ENCODE measurements at regions not wholly inside any gene's neighbourhood (a gene's known extent, or its start where the extent isn't known, plus 50 kb on each side); places are given as distances from the start of the nearest gene placed in this dataset.
"Not testable (repeated sequence)": the region's sequence is repeated elsewhere in the genome, so short reads cannot be mapped to it uniquely, and the experiment has no call there.

DNA sequence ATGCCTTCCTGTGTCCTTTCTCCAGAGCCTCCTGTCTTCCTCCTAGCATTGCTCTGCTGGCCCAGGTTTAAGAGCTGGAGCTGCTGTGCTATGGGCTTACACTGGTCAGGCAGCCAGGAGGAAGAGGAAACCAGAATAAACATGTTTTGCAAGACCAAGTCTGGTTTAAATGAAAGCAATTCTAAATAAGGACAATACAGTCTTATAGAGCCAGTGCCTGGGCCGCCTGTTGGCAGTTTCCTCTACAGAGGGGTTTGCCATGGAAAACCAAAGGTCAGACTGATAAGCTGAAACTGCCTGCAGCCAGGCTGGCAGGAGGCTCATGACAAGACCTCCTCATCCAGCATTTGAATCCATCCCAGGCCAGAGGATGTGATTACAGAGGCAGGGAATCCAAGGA is 92.9 kb upstream of the FGGY start:
- POLR2A ChIA-PET, result no interaction called here
- no TSS peak for BruUV-seq (replicated peaks)
- H3K4me3 Mint-ChIP-seq (ENCODE audit: unreplicated experiment), result no peak overlapping the region
- TF ChIP-seq, protein P1, sequence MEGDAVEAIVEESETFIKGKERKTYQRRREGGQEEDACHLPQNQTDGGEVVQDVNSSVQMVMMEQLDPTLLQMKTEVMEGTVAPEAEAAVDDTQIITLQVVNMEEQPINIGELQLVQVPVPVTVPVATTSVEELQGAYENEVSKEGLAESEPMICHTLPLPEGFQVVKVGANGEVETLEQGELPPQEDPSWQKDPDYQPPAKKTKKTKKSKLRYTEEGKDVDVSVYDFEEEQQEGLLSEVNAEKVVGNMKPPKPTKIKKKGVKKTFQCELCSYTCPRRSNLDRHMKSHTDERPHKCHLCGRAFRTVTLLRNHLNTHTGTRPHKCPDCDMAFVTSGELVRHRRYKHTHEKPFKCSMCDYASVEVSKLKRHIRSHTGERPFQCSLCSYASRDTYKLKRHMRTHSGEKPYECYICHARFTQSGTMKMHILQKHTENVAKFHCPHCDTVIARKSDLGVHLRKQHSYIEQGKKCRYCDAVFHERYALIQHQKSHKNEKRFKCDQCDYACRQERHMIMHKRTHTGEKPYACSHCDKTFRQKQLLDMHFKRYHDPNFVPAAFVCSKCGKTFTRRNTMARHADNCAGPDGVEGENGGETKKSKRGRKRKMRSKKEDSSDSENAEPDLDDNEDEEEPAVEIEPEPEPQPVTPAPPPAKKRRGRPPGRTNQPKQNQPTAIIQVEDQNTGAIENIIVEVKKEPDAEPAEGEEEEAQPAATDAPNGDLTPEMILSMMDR (IDR thresholded peaks at IDR 0.05; ENCODE audit: unreplicated experiment), result no peak
- H3K27me3 Mint-ChIP-seq (ENCODE audit: insufficient read depth, unreplicated experiment), result no peaks in the 10 kb centered on the region
- no peaks in the 10 kb centered on the region for H3K9me3 Mint-ChIP-seq (ENCODE audit: unreplicated experiment)
- H3K36me3 Mint-ChIP-seq (ENCODE audit: insufficient read depth, unreplicated experiment), result no peaks in the 10 kb centered on the region
- intact Hi-C loops (cut with micrococcal nuclease), result no loop called here
- no peak overlapping the region for H3K27ac Mint-ChIP-seq (ENCODE audit: low read depth, unreplicated experiment)
- CTCF ChIA-PET, result interaction anchor here (0.6 kb wide), 1 partner anchor 69 kb away, joined by 3 read pairs; no protein-coding TSS in a partner anchor
- no peaks in the 10 kb centered on the region for H3K4me1 Mint-ChIP-seq (ENCODE audit: insufficient read depth, unreplicated experiment)
- DNase-seq (ENCODE audit: unreplicated experiment), result no peak

DNA sequence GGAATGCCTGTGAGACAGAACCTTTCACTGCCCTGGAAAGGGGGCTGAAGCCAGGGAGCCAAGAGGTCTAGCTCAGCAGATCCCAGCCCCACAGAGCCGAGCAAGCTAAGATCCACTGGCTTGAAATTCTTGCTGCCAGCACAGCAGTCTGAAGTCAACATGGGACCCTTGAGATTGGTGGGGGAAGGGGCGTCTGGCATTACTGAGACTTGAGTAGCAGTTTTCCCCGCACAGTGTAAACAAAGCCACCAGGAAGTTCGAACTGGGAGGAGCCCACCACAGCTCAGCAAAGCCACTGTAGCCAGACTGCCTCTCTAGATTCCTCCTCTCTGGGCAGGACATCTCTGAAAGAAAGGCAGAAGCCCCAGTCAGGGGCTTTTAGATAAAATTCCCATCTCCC is 90.3 kb upstream of the FGGY start:
- H3K4me1 Mint-ChIP-seq (ENCODE audit: insufficient read depth, unreplicated experiment); DNase-seq (ENCODE audit: unreplicated experiment); H3K9me3 Mint-ChIP-seq (ENCODE audit: unreplicated experiment); POLR2A ChIA-PET; H3K36me3 Mint-ChIP-seq (ENCODE audit: insufficient read depth, unreplicated experiment); BruUV-seq (replicated peaks); H3K27ac Mint-ChIP-seq (ENCODE audit: low read depth, unreplicated experiment); H3K27me3 Mint-ChIP-seq (ENCODE audit: insufficient read depth, unreplicated experiment); intact Hi-C loops (cut with micrococcal nuclease); H3K4me3 Mint-ChIP-seq (ENCODE audit: unreplicated experiment); CTCF ChIA-PET: not testable (repeated sequence)

DNA sequence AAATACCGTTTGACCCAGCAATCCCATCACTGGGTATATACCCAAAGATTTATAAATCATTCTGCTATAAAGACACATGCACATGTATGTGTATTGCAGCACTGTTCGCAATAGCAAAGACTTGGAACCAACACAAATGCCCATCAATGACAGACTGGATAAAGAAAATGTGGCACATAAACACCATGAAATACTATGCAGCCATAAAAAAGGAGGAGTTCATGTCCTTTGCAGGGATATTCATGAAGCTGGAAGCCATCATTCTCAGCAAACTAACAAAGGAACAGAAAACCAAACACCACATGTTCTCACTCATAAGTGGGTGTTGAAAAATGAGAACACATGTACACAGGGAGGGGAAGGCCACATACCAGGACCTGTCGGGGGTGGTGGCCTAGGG is 86.5 kb upstream of the FGGY start:
- H3K4me3 Mint-ChIP-seq (ENCODE audit: unreplicated experiment); H3K27ac Mint-ChIP-seq (ENCODE audit: low read depth, unreplicated experiment); CTCF ChIA-PET; H3K9me3 Mint-ChIP-seq (ENCODE audit: unreplicated experiment); POLR2A ChIA-PET; H3K36me3 Mint-ChIP-seq (ENCODE audit: insufficient read depth, unreplicated experiment); H3K27me3 Mint-ChIP-seq (ENCODE audit: insufficient read depth, unreplicated experiment); DNase-seq (ENCODE audit: unreplicated experiment); intact Hi-C loops (cut with micrococcal nuclease); BruUV-seq (replicated peaks); H3K4me1 Mint-ChIP-seq (ENCODE audit: insufficient read depth, unreplicated experiment): not testable (repeated sequence)

DNA sequence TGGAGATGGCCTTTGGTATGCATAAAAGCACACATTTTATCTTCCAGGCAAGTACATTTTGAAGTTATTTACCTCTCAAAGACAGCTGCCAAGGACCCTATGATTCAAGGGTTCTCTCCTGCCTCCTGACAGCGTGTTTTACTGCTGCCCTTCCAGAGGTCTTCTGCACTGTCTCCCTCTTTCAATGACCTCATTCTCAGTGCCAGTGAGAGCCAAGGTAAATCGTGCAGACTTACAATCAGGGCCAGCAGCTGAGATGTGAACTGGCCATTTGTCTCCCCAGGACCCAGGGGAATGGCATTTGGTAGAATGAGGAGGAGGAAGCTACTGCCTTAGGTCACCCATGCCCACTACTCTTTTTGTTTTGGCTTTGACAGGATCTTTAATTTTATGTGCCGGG is 84.2 kb upstream of the FGGY start:
- POLR2A ChIA-PET, result interaction anchor here (0.6 kb wide), 1 partner anchor 35 kb away, joined by 3 read pairs; no protein-coding TSS in a partner anchor
- no peaks in the 10 kb centered on the region for H3K4me1 Mint-ChIP-seq (ENCODE audit: insufficient read depth, unreplicated experiment)
- CTCF ChIA-PET, result interaction anchor here (1.0 to 1.1 kb wide), 2 partner anchors 214 to 547 kb away, joined by 3 read pairs; no protein-coding TSS in a partner anchor
- H3K36me3 Mint-ChIP-seq (ENCODE audit: insufficient read depth, unreplicated experiment), result no peaks in the 10 kb centered on the region
- no peak for DNase-seq (ENCODE audit: unreplicated experiment)
- H3K27me3 Mint-ChIP-seq (ENCODE audit: insufficient read depth, unreplicated experiment), result no peaks in the 10 kb centered on the region
- TF ChIP-seq, protein P1 (IDR thresholded peaks at IDR 0.05; ENCODE audit: unreplicated experiment), result no peak
- intact Hi-C loops (cut with micrococcal nuclease), result no loop called here
- no TSS peak for BruUV-seq (replicated peaks)
- H3K4me3 Mint-ChIP-seq (ENCODE audit: unreplicated experiment), result no peak overlapping the region
- no peak overlapping the region for H3K27ac Mint-ChIP-seq (ENCODE audit: low read depth, unreplicated experiment)
- peaks cover 16% of the 10 kb centered on the region for H3K9me3 Mint-ChIP-seq (ENCODE audit: unreplicated experiment)

DNA sequence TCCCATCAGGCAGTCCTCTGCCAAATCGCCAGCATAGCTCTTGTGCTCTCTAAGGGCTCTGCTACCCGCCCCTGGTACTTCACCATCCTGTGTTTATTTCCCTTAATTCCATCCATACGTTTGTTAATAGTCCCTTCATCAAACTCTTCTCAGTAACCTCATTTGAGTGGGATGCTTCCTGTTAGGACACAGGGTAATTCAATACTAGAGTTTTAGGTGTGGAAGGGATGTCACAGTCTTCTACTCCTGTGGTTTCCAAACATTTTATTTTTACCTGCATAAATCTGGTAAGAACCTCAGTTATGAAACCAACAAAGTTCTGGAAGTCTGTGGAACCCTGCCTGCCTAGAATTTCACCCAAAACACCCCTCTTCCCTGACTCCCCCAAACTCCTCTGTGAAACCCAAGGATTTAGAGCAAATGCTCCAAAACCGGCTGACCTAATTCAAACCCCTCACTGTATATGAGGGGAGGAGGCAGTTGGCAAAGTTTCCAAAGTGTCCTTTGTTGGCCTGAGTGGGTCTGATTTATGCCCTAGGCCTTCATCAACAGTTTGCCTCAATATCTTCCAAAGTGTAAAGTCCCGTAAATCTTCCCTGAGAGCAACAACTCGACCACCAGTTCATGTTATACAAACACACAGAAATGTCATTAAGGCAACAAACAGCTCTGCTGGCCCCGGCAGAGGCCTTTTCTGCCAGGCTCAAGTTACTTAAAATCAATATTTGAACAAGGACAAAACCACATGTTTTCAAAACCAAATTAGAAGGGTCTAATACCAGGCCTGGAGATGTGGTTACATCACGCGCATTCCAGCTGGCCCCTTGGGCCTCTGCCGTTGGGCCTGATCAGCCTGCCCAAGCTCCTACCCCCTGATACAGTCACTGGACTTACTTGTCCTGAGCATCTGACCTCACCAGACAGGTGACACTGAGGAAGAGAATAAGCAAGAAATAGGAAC is 82.4 kb upstream of the FGGY start:
- BruUV-seq (replicated peaks), result no TSS peak
- H3K4me3 Mint-ChIP-seq (ENCODE audit: unreplicated experiment), result no peak overlapping the region
- H3K36me3 Mint-ChIP-seq (ENCODE audit: insufficient read depth, unreplicated experiment), result no peaks in the 10 kb centered on the region
- no peak for DNase-seq (ENCODE audit: unreplicated experiment)
- intact Hi-C loops (cut with micrococcal nuclease), result no loop called here
- ChIA-PET POLR2A (no interaction called here), CTCF (interaction anchor here (0.7 kb wide), 2 partner anchors 34 to 108 kb away, joined by 3 read pairs; no protein-coding TSS in a partner anchor)
- H3K27ac Mint-ChIP-seq (ENCODE audit: low read depth, unreplicated experiment), result no peak overlapping the region
- peaks cover 21% of the 10 kb centered on the region for H3K9me3 Mint-ChIP-seq (ENCODE audit: unreplicated experiment)
- H3K27me3 Mint-ChIP-seq (ENCODE audit: insufficient read depth, unreplicated experiment), result no peaks in the 10 kb centered on the region
- TF ChIP-seq, protein P1 (IDR thresholded peaks at IDR 0.05; ENCODE audit: unreplicated experiment), result no peak
- no peaks in the 10 kb centered on the region for H3K4me1 Mint-ChIP-seq (ENCODE audit: insufficient read depth, unreplicated experiment)
